IPS-NIHi7 (cell line): ENCODE measurements at regions not wholly inside any gene's neighbourhood (a gene's known extent, or its start where the extent isn't known, plus 50 kb on each side); places are given as distances from the start of the nearest gene placed in this dataset.
A peak's percentile ranks its signal among the peaks of the same experiment; 100 is the strongest.

Experiments
- DNase-seq: peaks from one replicate; pipeline ENCODE4 v3.0.0; 2012; ENCODE audit warnings: mixed read lengths; ENCODE audit errors: extremely low spot score

DNA sequence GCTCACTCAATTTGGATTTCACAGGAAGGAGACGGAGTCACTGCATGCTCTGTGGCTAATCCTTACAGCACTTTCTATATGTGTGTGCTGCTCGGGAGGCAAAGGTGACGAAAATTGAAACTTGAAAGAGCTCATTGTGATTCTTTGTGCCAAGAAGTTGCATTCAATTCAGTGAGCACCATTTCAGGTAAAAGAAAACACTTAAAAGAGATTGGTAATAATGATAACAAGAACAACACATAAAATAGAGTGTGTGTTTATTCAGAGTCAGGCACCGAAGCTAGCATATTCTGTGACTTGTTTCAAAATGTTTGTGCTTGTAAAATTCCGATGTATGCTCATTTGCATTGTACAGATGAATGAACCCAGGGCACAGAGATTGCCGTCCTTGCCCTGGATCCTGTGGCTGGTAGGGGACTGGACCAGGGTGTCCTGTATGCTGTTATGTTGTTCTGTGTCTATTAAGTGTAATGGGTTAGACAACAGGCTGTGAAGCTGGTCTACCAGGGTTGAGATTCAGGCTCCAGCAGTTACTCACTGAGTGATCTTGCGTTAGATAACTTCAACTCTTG is 193.3 kb upstream of the PROK2 start:
- no peak for DNase-seq

DNA sequence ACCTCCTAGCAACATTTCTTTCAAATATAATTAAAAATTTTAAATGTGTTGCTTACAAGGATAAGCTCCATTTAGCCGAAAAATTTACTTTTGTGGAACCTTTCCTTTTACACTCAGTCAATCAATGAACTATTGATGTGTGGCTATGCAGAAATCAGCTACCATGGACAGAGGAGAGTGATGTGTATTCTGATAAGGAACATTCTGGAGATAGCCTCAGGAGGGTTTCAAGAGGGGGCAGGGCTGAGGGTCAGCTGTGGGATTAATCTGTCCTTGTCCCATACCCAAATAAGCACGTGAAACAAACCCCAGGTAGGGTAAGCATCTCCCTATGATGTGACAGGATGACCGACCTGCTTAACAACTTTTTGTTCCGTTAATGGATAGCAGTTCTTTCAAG is 192.6 kb upstream of the PROK2 start:
- DNase-seq = peak; percentile 40

- no peak for DNase-seq
Measured at GRCh38 chr3:71975573-71975972, 190.6 kb upstream of the PROK2 start.

DNA sequence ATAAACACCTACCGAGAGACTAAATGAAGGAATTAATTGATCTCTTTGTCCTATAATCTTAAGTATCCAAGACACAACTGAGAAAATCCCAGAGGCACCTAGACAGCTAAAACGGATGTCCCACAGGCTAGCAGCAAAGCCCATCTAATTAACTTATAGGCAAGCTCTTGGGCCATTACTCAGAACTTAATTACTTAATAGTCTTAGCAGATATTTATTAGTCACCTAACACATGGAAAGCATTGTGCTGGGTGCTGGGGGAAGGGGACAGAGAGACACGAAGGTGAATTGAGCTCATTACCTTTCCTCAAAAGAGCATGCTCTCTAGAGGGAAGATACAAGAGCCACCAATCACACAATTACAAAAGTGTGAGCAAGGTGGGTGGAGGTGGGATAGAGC is 189.8 kb upstream of the PROK2 start:
- DNase-seq = no peak

DNA sequence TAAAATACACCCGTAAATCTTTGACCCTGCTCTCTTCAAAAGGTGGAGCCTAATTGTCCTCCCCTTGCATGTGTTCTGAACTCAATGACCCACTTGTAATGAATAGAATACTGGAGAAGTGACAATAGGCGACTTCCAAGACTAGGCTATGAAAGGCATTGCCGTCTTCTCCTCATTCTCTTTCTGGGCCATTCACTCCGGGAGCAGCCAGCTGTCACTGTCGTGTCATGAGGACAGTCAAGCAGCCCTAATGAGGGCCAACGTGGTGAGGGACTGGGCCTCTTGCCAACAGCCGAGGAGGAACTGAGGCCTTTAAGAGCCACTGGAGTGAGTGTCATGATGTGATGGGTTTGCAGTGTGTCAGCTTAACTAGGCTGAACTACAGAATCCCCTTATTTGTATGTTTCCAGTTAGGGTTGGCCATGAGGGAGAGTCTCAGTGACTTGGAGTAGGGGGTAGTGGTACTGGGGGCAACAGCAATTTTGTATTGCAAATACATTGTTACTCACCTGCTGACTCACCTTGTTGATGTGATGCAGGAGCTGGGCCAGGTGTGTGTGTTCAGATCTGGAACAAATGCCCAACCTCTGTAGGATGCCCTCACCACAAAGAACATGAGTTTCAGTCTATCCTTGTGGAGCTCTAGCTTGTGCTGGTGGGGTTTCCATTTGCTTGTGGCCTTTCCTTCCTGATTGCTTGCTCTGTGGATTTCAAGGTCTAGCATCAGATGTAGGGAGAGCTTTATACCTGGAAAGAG is 188.5 kb upstream of the PROK2 start:
- DNase-seq = no peak

GRCh38 chr3:71972031-71972430 is 187.1 kb upstream of the PROK2 start:
- no peak for DNase-seq

- no peak for DNase-seq
Measured at GRCh38 chr3:71968544-71968943, 183.6 kb upstream of the PROK2 start.

DNA sequence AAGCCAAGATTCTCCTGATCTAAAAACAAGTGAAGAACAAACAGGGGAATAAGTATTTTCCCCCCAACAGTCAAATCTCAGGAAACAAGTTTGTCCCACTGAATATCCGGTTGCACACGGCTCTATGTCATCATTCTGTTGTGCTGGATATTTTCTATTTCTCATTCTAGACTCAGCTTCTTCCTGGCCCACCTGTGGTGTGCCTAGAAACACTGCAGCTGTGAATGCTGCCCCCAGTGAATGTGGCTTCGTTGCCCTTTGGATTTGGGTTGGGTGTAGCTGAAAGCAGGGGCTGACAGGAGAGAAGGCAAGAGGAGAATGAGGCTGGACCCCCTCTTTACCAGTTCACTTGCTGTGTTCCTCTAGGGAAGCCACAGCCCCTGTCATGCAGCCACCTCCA is 181.2 kb upstream of the PROK2 start:
- DNase-seq = no peak

DNA sequence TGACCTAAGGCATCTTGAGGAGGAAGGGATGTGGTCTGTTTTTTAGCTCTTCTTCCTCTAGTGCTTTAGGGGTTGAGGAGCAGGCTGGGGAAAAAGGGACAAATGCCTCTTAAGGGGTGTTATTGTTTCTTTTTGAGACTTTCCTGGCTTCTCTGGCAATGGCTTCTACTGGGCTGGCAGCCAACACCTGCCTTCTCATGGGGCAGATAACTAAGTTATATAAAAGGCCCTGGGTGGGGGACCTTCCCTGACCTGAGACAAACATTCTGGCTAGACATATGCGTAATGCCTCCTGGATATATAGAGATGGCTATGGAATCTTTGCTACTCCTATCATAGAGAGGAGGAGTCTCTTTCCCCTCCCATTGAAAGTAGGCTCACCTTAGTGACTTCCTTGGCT is 179.2 kb upstream of the PROK2 start:
- DNase-seq = no peak

DNA sequence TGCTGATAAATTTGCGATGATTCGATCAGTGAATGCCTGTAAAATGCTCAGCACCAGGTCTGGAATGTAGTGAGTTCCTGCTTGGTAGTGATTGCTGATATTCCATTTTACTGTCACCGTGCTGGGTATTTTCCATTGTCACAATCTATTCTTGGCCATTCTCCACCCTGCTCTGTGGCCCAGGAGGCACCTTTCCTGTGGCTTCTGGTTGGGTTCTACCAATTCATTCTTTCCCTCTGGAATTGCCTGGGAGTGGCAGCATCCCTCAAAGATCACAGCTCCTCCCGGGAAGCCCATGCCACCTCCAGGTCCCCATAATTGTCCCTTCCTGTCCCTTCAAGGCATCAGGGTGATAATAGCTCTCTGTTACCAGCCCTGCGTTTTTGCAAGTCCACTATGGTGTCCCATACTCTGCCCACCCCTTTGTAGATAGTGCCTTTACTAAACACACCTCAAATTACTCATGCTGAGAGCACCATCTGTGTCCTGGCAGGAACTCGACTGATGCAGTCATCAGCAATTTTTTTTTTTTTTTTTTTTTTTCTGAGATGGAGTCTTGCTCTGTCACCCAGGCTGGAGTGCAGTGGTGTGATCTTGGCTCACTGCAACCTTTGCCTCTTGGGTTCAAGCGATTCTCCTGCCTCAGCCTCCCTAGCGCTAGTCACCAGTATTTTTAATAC is 177.8 kb upstream of the PROK2 start:
- no peak for DNase-seq

DNA sequence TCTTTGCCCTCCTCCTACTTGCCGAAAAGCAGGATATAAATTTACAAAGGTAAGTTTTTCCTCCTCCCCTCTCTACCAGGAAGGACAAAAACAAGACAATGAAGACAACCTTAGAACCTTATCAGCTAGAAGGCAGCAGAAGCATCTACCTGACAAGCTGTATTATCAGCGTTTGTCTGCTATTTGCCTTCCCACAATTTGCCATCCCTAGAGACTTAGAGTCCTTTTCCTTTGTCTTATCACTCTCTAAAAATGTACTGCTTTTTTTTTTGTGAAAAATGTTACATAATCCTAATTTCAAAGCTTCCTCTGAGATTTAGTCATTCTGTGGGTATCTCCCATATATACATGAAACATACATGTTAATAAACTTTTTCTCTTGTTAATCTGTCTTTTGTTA is 176.9 kb upstream of the PROK2 start:
- no peak for DNase-seq

GRCh38 chr3:71961378-71961777 is 176.4 kb upstream of the PROK2 start:
- no peak for DNase-seq

- no peak for DNase-seq
Measured at GRCh38 chr3:71958533-71958932, 173.6 kb upstream of the PROK2 start.

- peak; percentile 45 for DNase-seq
Measured at GRCh38 chr3:71956716-71957115, 171.8 kb upstream of the PROK2 start.

GRCh38 chr3:71956069-71956340 is 171.1 kb upstream of the PROK2 start:
- no peak for DNase-seq

DNA sequence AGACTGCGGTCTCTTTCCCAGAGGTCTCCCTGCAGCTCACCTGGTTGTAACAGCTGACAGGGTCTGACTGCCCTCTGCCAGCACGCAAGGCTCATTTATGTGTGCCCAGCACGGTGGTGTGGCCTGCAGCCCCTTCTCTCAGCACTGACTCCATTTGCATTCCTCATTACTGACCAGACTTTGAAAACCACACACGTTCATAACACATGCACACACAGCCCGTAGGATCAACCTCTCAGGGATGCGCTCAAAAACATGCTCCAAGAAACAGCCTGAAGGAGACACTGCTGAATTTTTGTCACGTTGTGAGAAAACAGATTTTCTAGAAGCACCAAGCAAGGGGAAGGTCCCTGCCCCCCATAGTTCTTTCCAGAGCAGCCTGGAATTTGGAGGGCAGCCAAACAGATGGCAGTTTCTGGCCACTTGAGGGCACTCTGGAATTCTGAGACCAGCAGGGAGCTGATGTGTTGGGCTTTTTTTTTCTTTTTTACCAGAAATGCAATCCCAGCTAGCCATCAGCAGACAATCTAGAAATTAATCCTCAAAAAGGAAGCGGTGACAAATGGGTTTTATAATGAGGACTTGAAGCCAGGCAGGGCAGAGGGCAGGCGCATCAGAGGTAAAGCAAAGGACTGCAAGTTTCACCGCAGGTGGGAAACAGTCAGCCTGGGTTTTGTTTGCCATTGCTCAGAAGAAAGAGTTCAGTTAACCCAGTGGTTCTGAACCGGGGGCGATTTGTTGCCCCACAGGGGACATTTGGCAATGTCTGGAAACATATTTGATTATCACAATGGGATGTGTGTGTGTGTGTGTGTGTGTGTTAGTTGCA is 170.5 kb upstream of the PROK2 start:
- peak; percentile 78 for DNase-seq

GRCh38 chr3:71951842-71952241 is 166.9 kb upstream of the PROK2 start:
- no peak for DNase-seq

DNA sequence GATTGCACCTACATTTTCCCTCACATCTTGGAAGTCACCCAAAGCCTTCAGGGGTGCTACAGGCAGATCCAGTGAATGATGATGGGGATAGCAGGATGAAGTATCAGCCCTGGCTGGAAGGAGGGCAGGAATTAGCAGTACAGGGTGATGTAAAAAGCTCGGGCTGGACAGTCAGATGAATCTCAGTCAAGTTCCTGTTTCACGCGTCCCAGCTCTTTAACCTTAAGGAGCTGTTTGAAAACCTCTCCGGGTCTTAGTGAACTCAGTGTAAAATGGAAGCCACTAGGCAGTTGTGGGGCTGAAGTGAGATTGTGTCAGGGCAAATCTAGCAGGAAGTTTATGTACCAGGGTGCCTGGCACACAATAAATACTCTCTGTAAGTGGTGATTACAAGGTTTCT is 166.4 kb upstream of the PROK2 start:
- DNase-seq = no peak

DNA sequence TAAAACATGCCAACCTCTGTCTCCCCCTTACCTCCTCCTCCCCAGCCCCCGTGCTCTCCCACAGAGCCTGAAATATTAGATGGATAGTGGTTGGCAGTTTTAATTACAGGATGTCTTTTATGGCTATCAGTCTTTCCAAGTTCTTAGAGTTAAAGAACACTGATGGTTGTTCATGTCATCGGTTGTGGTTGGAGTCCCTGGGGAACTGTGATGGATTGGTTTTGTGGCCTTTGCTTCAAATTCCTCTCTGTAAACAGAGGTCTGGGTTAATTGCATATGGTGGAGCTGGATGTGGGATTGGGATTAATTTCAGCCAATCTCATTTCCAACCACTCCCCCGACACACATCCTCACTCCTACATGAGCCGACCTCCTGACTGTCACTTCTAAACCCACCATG is 164.5 kb upstream of the PROK2 start:
- no peak for DNase-seq

DNA sequence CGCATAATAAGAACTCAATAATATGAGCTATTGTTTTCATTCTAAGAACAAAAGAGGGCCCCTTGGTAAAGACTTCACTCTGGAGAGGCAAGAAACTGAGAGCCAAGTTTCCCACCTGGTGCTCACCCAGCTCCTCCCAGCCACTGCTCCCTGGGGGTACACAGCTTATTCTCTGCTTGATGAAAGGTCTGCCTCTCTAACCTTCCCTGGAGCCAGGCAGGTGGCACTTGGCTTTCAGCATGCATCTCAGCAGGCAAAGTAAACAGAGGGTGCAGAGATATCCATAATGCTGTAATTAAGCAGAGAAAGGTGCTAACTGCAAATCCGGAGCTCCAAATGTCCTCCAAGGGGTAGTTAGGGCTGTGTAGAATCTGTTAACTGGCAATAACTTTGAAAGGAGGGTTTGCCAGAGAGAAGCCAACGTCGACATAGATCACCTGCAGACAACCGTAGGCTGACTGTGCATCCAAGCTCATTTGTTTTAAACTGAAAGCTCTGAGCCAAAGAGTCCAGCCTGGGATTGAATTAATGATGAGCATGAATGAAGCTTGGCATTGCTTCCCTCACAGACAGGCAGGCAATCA is 159.6 kb upstream of the PROK2 start:
- no peak for DNase-seq

GRCh38 chr3:71942432-71943187 is 157.7 kb upstream of the PROK2 start:
- peak; percentile 26 for DNase-seq

DNA sequence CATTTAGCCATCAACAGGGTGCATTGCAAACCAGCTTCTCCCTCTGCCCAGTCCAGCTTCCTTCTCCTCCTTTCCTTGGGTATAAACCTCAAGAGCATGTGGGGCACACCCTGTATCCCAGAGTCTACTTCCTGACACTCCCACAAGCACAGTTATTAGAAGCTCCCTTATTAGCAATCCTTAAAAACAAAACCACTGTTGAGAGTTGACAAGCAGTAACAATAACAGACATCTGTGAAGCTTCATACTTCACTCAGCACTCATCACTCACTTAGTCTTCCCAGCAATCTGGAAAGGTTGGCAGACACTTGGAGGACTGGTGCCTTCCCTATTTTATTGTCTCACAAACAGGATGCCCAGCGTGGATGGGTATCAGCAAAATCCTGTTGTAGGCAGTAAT is 155.5 kb upstream of the PROK2 start:
- no peak for DNase-seq
